ENCODE measurements at regions not wholly inside any gene's neighbourhood (a gene's known extent, or its start where the extent isn't known, plus 50 kb on each side); places are given as distances from the start of the nearest gene placed in this dataset.

GRCh38 chr20:61173961-61174725, 77.9 kb upstream of the CDH4 start:
- no peaks in the 10 kb centered on the region for H3K79me2 ChIP-seq (ENCODE audit: insufficient read depth, low read length)
- no peaks in the 10 kb centered on the region for H3K9me3 Mint-ChIP-seq (ENCODE audit: unreplicated experiment)
- peak overlapping the region; percentile 36 for H3K4me2 ChIP-seq (ENCODE audit: low read length)
- peaks cover 20% of the 10 kb centered on the region for H3K27me3 ChIP-seq (ENCODE audit: insufficient read depth, low read length)
- no peak overlapping the region for H3K27ac ChIP-seq (ENCODE audit: low read depth, low read length)
- H3K4me1 Mint-ChIP-seq (ENCODE audit: low read depth, unreplicated experiment), result no peaks in the 10 kb centered on the region
- no peaks in the 10 kb centered on the region for H3K4me1 ChIP-seq (ENCODE audit: insufficient read depth, low read length)
- H3K27me3 Mint-ChIP-seq (ENCODE audit: low read depth, unreplicated experiment), result peaks cover 23% of the 10 kb centered on the region
- no peak overlapping the region for H2AFZ ChIP-seq (ENCODE audit: low read depth, low read length)
- TF ChIP-seq EZH2 (IDR thresholded peaks at IDR 0.05; ENCODE audit: insufficient read depth, low read length) (no peak), CTCF (IDR thresholded peaks at IDR 0.05; ENCODE audit: insufficient read depth, low read depth, low read length) (no peak)
- peak overlapping the region; percentile 13 for H3K27ac Mint-ChIP-seq (ENCODE audit: unreplicated experiment)
- no peak overlapping the region for H3K9ac ChIP-seq (ENCODE audit: low read length)
- no peaks in the 10 kb centered on the region for H3K36me3 ChIP-seq (ENCODE audit: insufficient read depth, low read length)
- H3K4me3 ChIP-seq (ENCODE audit: insufficient read depth, low read depth, low read length), result no peak overlapping the region
- DNase-seq (ENCODE audit: low read depth), result peak; percentile 61
- H3K9me3 ChIP-seq (ENCODE audit: insufficient read depth, low read depth, low read length), result no peaks in the 10 kb centered on the region
- FAIRE-seq, result no peak
- H3K4me3 Mint-ChIP-seq (ENCODE audit: unreplicated experiment), result no peak overlapping the region
- H3K36me3 Mint-ChIP-seq (ENCODE audit: low read depth, unreplicated experiment), result no peaks in the 10 kb centered on the region
- no peaks in the 10 kb centered on the region for H4K20me1 ChIP-seq (ENCODE audit: insufficient read depth, low read length)

- Histone ChIP-seq H3K4me1 (ENCODE audit: insufficient read depth, low read length) (no peaks in the 10 kb centered on the region), H3K9ac (ENCODE audit: low read length) (no peak overlapping the region), H3K27me3 (ENCODE audit: insufficient read depth, low read length) (peaks cover 2% of the 10 kb centered on the region), H3K9me3 (ENCODE audit: insufficient read depth, low read depth, low read length) (no peaks in the 10 kb centered on the region), H3K27ac (ENCODE audit: low read depth, low read length) (no peak overlapping the region), H2AFZ (ENCODE audit: low read depth, low read length) (no peak overlapping the region), H4K20me1 (ENCODE audit: insufficient read depth, low read length) (no peaks in the 10 kb centered on the region), H3K4me3 (ENCODE audit: insufficient read depth, low read depth, low read length) (no peak overlapping the region), H3K4me2 (ENCODE audit: low read length) (no peak overlapping the region), H3K36me3 (ENCODE audit: insufficient read depth, low read length) (no peaks in the 10 kb centered on the region), H3K79me2 (ENCODE audit: insufficient read depth, low read length) (no peaks in the 10 kb centered on the region)
- Mint-ChIP-seq H3K27ac (ENCODE audit: unreplicated experiment) (no peak overlapping the region), H3K9me3 (ENCODE audit: unreplicated experiment) (no peaks in the 10 kb centered on the region), H3K36me3 (ENCODE audit: low read depth, unreplicated experiment) (no peaks in the 10 kb centered on the region), H3K27me3 (ENCODE audit: low read depth, unreplicated experiment) (peaks cover 19% of the 10 kb centered on the region), H3K4me3 (ENCODE audit: unreplicated experiment) (no peak overlapping the region), H3K4me1 (ENCODE audit: low read depth, unreplicated experiment) (peaks cover 1% of the 10 kb centered on the region)
- FAIRE-seq, result no peak
- TF ChIP-seq EZH2 (IDR thresholded peaks at IDR 0.05; ENCODE audit: insufficient read depth, low read length), result no peak
- no peak for TF ChIP-seq CTCF (IDR thresholded peaks at IDR 0.05; ENCODE audit: insufficient read depth, low read depth, low read length)
- no peak for DNase-seq (ENCODE audit: low read depth)
Measured at GRCh38 chr20:61176874-61177273, 75.2 kb upstream of the CDH4 start.

GRCh38 chr20:61178551-61179071, 73.5 kb upstream of the CDH4 start:
- DNase-seq (ENCODE audit: low read depth), result no peak

More at GRCh38 chr20:61178551-61179071, 73.5 kb upstream of the CDH4 start:
- H3K27me3 Mint-ChIP-seq (ENCODE audit: low read depth, unreplicated experiment), result peaks cover 19% of the 10 kb centered on the region
- peaks cover 2% of the 10 kb centered on the region for H3K27me3 ChIP-seq (ENCODE audit: insufficient read depth, low read length)
- H3K27ac Mint-ChIP-seq (ENCODE audit: unreplicated experiment), result no peak overlapping the region
- no peak for FAIRE-seq
- H3K36me3 ChIP-seq (ENCODE audit: insufficient read depth, low read length), result no peaks in the 10 kb centered on the region
- no peaks in the 10 kb centered on the region for H3K36me3 Mint-ChIP-seq (ENCODE audit: low read depth, unreplicated experiment)
- no peak overlapping the region for H3K27ac ChIP-seq (ENCODE audit: low read depth, low read length)
- no peaks in the 10 kb centered on the region for H3K4me1 ChIP-seq (ENCODE audit: insufficient read depth, low read length)
- H3K4me2 ChIP-seq (ENCODE audit: low read length), result no peak overlapping the region
- H2AFZ ChIP-seq (ENCODE audit: low read depth, low read length), result no peak overlapping the region
- H3K79me2 ChIP-seq (ENCODE audit: insufficient read depth, low read length), result no peaks in the 10 kb centered on the region
- peaks cover 1% of the 10 kb centered on the region for H3K4me1 Mint-ChIP-seq (ENCODE audit: low read depth, unreplicated experiment)
- no peaks in the 10 kb centered on the region for H4K20me1 ChIP-seq (ENCODE audit: insufficient read depth, low read length)
- no peak overlapping the region for H3K4me3 ChIP-seq (ENCODE audit: insufficient read depth, low read depth, low read length)
- H3K9me3 Mint-ChIP-seq (ENCODE audit: unreplicated experiment), result no peaks in the 10 kb centered on the region
- TF ChIP-seq EZH2 (IDR thresholded peaks at IDR 0.05; ENCODE audit: insufficient read depth, low read length) (no peak), CTCF (IDR thresholded peaks at IDR 0.05; ENCODE audit: insufficient read depth, low read depth, low read length) (no peak)
- H3K9me3 ChIP-seq (ENCODE audit: insufficient read depth, low read depth, low read length), result no peaks in the 10 kb centered on the region
- no peak overlapping the region for H3K4me3 Mint-ChIP-seq (ENCODE audit: unreplicated experiment)
- H3K9ac ChIP-seq (ENCODE audit: low read length), result no peak overlapping the region

Data from astrocyte (in vitro differentiated cells and primary cell).